ENCODE measurements at regions not wholly inside any gene's neighbourhood (a gene's known extent, or its start where the extent isn't known, plus 50 kb on each side); places are given as distances from the start of the nearest gene placed in this dataset.

DNA sequence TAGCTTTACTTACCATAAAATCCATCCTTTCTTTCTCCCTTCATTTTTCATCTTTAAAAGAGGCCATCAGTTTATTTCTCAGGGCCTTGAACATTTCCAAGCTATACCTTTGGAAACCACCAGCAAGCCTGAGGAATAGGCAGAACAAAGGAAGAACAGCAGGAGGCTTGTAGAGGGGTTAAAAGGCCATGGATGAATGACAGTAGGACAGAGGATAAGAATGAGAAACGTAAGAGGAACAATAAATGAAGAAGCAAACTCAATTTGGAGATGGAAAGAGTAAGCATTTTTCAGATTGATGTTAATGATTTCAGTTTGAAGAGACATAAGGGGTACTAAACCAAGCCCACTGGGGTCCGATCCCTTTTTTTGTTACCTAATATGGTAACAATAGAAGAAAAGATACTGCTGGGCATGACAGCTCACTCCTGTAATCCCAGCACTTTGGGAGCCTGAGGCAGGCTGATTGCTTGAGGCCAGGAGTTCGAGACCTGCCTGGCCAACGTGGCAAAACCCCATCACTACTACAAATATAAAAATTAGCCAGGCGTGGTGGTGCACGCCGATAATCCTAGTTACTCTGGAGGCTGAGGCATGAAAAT is 106.6 kb upstream of the NMUR2 start:
- TF ChIP-seq POLR2A (IDR thresholded peaks at IDR 0.05) (no peak), CTCF (IDR thresholded peaks at IDR 0.05) (no peak), EP300 (IDR thresholded peaks at IDR 0.05) (no peak)
